Stimulated activated CD4-positive, alpha-beta T cell treated with anti-CD3 and anti-CD28 coated beads, Interleukin-4, amount 100 ng/mL, for 24 hours (primary cell): ENCODE measurements at regions not wholly inside any gene's neighbourhood (a gene's known extent, or its start where the extent isn't known, plus 50 kb on each side); places are given as distances from the start of the nearest gene placed in this dataset.

Source experiments
- DNase-seq: peaks from one replicate; pipeline ENCODE4 v3.0.0-alpha.2; 2020

DNA sequence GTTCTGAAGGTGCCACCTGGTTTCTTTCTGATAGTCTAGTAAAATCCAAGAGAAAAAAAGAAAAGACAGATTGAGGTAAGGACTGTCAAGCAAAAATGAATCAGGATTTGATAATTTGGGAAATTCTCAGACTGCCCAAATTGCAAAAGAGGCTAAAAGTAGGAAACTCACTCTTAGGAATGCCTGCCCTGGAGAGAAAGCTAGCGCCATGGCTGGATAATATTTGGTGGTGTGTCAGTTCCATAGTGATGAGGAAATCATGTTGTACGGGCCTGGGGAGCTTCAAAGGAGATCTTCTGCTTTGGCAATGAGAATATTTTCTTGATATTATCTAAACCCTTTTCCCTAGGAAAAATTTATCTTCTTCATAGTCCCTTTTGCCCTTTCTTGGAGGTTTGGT lies 1008.1 kb upstream of the SLC10A2 start:
- no peak for DNase-seq

DNA sequence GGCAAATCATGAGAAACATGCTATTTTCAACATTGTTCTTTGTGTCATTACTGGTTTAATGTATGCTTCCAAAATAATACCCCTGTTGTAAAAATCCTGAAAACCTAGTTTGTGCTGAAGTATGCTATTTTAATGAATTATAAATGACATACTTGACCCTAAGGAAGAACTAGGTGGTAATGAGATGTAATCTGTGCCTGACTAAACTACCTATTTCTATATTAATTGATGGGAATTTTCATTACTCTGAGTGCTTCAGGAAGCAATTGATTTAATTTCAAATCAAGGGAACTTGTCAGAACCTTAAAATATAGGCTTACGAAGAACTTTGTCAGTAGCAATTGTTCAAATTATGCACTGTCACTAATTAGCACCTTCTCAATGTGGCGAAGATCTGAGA lies 1005.6 kb upstream of the SLC10A2 start:
- DNase-seq = no peak

DNA sequence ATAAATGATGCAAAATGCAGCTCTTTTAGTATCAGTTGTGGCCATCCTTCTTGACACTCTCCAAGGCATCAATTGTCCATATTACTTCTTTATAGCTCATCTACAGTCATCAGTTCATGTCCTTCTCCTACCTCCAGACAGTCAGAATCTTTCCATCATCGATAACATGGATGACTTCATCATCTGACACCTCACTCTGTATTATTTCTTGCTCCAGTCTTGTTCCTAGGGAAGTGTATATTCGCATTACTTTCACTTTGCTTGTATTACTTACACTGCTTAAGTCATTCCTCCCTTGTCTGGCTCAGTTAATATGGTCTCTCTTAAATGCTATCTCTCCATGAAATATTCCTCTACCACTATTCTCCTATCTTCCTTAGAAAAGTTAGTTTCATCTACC lies 999.1 kb upstream of the SLC10A2 start:
- no peak for DNase-seq

DNA sequence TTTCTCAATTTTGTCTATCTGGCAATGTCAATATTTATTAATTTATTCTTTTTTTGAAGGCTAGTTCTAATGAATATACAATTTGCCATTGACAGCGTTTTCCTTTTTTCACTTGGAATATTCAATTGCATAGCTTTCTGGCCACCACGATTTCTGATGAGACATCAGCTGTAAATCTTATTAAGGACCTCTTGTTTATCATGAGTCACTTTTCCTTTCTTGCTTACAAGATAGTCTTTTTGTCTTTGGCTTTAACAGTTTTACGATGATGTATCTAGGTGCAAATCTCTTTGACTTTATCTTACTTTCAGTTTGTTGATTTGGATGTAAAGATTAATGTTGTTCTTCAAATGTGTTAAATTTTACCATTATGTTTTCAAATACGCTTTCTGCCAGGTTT lies 991.6 kb upstream of the SLC10A2 start:
- no peak for DNase-seq

DNA sequence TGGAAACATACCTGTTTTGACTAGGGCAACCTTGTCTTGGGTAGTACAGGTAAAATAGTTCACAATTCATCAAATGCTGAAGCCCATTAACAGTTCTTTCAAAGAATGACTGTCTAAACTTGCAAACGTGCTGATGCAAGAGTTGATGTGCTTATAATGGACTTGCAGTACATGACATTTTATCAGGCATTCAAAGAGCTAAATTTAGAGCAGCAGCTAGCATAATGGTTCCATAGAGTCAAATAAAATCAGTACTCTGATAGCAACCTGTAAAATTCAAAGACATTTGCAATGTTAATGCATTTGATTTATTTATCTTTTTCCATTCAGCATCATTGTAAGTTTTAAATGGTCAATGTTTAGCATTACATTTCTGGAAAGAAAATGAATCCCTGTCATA lies 979.7 kb upstream of the SLC10A2 start:
- DNase-seq = no peak

DNA sequence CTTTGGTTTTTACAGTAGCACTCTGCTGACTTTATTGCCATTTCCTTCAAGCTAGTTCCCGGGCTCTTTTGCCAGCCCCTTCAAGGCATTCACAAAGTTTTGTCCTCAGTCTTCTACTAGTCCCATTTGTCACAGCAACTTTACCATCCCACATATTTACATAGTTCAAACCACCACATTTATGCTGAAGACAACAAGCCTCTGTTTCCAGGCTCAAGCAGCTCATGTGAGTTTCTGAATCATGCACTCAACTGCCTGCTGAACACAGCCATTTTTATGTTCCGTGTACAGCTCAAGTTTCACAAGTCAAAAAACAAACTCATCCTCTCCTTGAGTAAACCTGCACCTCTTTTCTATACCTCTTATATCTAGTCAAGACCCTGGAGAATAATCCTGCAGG lies 977.0 kb upstream of the SLC10A2 start:
- no peak for DNase-seq

DNA sequence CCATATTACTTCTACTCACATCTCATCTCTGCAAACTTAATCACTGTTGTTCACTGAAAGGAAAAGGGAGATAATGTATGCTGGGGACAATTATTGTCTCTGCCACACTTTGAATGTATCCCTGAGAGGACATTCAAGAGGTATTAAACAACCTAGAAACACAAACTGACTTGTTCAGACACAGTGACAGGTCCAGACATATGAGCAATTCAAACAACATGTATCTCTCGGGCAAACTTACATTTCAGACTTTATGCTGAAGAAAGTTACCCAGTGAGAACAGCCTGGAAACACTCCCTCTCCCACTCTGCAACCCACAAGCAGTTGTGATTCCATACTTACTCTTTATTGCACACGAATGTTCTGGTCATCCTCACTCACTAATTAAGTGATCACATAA lies 968.7 kb upstream of the SLC10A2 start:
- DNase-seq = no peak

DNA sequence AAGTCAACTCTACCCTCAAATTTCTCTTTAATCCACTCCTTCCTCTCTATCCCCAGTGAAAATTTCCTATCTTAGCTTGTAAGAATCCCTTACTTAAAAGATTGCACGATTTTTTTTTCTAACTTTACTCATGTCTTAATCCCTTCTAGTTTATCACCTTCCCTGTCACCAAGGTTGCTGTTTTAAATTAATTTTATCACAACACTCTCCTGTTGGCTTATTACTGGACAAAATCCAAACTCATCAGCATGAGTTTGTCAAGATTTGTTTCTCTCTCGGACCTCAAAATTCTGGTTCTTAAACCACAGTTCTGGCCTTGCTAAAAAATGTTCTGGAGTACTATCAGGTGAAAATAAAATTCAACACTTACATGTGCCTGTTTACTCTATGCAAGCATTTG lies 959.1 kb upstream of the SLC10A2 start:
- DNase-seq = no peak

DNA sequence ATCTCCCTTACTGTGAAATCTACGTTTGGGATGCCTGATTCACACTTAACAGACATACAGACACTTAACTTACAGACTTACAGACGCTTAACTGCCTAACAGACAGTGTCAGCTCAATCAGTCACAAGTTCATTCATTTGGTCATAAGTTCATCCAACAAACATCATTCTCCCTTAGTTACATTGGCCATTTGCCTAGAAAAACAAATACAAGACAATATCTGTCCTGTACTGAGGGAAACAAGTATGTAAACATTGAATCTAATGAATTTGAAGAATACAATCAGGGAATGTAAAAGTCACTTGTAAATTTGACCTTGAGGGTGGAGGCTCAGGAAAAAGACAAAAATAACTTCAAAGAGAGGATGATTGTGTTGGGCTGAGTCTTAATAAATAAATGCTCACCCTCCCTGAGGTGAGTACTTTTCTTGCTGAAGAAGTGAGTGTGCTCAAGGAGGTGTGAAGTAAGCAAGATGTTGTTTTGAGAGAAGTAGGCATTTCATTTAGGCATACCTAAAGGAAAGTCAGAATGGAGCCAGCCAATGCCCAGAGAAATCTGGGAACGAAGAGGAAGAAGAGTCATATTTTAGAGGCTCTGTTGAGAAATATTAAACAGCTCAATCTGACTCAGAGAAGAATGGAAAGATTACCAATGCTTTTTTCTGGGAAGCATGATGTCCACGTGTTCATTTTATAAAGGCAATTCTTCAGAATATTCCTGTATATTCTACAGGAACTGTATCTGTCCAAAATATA lies 958.4 kb upstream of the SLC10A2 start:
- no peak for DNase-seq

DNA sequence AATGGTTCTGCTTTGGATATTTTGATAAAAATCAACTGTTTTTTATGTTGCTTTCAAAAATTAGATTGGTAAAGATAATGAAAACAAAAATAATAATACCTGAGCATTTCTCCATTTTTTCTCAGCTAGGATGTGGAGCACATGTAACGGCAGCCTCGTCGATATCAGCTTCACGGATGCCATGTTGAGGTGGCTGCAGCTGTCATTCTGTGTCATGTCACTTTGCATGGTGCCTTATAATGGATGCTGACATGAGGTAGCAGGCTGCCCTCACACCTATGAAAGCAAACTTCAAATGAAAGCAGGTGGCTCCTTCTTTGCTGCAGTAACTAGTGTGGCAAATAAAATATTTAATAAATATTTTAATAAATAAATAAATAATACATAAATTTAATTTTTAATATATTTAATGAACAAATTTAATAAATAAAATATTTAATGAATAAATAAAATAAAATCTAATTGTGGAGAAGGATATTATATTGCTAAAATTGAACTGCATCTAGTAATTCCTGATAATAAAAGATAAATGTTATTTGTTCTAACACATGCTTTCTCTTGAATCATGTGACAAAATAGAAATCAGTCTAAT lies 955.7 kb upstream of the SLC10A2 start:
- no peak for DNase-seq

DNA sequence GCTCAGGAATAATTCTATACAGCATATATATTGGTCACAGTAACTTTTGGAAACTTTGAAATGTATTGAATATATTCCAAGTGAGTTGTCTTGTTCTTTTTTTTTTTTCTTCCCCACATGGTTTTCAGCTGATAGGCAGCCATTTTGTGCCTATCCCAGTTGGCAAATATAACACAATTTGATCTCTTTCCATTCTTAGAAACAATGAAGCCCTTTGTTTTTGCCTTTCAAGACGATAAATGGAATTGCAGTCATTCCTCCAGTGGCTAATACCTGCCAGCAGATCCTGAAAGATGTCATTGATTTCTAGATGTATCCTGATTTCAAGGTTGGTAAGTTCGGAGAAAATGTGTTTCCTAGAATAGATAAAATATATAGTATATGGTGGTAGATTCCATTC lies 951.1 kb upstream of the SLC10A2 start:
- DNase-seq = no peak

DNA sequence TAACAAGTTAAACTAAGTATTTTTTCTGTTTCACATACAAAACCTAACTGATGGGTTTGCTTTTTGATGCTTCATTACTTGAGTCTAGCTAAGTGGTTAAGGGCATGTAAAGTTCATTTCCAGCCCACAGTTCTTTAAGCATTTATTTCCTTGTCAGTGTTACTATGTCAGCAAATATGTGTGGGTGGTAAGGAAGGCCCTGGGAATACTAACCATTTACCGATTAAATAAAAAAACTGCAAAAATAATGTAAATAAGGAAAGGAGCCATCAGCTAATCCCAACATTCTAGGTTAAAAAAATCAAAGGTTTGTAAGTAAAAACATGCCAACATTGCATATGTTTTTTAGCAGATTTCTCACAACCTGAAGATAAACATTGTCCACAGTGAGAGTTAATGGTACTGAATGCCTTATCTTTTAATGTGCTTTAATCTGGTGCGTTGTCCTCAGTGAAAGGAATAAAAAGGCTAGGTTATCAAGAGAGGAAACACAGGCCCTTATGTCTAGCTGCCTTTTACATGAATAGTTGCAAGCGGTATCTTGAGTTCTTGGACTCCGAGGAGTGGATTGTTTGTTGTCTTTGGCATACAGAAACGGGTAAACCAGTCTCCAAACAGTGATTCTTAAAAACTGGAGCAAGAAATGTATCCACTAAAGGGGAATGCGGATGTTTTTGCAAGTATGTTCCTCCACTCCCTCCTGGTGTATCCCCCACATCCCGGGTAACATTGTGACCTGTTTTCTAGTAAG lies 949.6 kb upstream of the SLC10A2 start:
- no peak for DNase-seq

DNA sequence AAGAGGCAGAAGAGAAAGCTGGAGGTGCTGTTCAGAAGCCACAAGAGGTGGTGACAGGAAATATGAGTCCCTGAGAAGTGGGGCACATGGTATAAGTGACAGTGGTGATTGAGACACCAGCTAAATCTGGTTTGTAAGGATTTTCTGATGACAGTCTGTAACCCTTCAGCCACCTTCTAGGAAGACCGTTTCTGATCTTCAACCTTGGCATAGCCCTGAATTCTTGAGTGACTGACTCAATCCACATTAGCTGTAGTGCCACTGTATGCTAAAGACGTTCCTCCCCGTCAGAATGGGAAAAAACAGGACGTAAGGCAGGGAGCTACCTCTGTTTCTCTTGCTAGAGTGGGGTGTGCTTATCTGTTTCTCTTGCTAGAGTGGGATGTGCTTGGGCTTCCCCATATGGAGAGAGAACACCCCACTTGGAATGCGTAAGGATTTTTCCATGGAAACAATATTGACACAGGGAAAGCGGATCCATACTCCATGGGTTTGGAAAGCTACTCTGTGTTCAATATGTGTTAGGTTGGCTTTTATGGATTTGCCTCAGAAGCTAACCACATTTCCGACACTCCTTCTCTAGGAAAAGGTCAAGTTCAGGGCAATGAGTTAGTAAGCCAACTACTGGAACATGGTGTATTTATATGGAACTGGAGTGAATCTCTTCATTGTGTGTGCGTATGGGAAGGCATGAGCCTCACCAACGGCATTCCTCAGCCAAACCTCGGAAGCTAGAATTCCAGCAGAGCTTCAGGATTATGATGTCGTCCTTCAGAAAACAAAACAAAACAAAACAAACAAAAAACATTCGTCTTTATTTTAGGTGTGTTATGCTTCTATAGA lies 948.8 kb upstream of the SLC10A2 start:
- no peak for DNase-seq

DNA sequence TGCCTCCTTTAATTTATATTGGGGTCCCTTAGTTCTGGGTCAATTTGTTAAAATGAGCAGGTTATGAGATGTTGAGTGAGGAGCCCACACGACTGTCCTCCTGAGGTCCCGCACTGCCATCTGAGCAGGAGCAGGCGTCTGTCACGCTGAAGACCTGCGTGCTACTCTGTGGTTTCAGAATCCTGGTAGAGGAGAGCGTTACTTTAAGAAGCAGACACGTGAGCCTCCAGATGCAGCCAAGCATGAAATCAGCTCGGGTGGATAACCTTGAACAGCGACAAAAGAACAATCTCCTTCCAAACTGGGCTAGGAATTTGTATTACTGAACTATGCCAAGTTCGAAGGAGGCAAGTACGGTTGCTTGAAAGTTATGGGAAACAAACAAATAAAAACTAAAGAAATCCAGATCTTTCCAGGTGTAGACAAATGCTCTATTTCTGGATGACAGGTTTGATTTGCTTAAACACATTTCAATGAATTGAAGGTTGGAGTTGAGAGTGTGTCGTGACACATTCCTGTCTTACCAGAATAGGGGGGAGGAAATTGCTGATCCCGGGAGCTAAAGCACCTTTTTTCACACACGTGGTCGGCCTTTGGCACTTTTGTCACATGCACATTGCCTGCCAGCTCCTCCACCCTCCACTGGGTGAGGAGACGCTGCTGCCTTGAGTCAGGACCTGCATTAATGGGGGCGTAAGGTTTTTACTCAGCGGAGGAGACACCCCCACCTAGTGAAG lies 945.5 kb upstream of the SLC10A2 start:
- DNase-seq = no peak

DNA sequence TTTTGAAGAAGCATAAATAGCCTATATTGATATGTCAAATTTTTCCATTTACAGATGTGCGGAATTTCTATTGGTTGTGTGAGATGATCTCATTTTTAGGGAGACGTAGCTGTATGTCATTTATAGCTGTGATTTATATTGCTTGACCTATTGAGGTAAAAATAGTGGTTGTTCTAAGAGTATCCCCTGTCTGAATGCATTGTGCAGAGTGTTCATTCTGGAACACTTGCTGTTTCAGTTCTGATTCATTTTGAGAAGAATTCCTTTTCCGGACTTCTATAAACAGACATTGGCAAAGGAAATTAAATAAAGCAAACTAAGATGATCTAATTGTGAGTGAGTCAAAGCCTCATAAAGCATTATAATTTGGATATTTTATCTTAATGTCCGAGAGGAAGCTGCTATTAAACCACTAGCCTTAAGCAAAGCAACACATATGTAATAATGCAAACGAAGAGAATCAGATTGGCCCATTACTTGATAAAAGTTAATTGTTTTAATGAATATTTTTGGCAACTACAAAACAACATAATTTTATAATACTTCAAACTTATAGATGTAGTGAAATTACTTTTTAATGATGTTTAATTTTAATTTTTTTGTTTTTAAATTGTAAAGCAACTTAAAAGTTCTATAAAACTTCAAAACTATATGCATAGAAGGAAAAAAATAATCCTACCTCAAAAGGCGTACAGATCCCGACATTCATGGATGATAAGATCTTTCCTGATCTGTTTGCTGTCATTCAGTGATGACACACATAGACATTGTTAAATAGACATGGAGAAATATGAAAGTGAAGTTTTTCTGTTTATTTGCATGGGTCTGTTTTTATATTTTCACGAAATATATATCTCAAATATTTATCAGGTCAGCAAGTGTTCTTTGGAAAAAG lies 942.6 kb upstream of the SLC10A2 start:
- DNase-seq = no peak

DNA sequence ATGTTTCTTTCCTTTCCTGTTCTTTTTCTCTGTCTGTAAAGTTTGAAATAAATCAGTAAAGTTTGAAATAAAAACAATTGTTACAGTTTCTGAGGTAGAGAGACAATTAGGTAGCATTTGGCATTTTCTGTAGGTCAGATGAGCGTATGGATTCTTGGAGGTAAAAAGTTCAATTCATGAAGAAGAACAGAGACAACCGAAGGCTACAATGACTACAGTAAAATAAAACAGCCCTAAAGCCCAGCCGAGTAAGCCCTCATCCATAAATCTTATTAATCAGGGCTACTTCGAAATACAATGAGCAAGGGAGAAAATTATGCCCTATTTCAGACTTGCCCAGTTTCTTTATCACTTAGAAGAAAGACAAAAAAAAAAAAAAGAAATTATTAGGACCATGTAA lies 941.9 kb upstream of the SLC10A2 start:
- no peak for DNase-seq

DNA sequence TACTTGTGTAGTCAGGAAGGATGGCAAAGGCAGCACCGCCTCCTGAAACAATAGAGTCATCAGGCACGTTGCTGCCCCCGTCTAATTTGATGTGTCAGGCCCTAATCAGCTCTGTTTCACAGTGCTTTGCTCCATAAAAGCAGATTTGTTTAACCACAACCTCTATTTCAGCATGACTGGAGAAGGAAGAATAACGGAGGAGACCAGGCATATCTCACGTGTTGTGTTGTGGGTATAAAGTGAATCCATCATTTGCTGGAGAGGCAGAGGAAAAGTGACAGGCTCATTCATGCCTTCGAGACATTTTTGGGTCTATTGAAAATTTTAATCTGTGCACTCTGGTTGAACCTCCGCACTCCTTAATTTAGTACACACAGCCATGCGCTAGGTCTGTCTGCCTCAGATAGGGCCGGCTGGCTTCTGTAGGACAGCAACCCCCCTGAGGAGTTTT lies 940.4 kb upstream of the SLC10A2 start:
- DNase-seq = no peak

DNA sequence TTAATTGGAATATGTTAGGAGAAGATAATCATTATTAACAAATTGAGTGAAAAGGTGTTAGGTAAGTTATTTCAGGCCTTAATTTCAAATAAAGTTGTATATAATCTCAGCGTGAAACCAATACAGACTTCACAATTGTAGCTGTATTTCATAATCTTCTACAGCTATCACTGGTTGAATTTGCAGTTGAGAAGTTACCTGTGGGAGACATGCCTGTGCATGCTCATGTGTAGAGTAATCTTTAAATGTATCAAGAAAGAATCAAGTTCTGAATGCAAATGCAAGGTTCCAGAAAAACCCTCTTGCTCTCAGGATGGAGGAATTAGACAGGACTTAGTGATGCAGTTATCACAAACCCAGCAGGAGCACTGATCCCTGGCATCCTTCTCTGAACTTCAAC lies 938.4 kb upstream of the SLC10A2 start:
- no peak for DNase-seq

DNA sequence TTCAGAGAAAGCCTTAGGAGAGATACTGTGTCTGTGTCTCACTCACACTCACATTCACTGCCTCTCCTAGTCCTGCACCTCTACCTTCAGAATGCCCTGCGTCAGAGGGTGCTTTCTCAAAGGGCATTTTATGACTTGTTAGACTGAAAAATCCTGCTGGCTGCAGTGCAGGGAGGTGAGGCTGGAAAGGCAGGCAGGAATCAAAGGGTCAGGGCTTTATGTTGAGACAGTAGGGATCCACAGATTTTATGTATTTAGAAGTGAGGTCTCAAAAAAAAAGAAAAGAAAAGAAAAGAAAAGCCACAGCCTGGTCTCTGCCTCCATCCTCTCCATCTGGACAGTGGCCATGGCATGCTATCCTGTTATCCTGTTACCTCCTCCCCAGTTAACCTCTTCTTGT lies 936.0 kb upstream of the SLC10A2 start:
- no peak for DNase-seq

DNA sequence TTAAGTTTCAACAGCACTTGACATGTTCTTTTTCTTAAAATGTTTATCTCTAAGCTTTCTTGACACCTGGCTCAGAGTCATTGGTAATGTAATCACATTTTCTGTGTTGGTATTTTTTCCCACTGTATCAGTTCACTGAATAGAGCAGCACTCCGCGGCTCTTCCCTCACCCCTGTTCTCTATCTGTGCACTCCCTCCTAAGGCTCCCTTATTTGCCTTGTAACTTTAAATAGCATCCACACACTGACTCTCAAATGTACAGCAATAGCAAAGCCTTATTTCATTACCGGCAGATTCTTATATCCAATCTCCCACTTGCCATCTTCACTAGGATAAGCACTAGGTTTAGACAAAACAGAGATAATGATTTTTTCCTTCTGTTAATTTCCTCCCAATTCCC lies 935.5 kb upstream of the SLC10A2 start:
- no peak for DNase-seq

DNA sequence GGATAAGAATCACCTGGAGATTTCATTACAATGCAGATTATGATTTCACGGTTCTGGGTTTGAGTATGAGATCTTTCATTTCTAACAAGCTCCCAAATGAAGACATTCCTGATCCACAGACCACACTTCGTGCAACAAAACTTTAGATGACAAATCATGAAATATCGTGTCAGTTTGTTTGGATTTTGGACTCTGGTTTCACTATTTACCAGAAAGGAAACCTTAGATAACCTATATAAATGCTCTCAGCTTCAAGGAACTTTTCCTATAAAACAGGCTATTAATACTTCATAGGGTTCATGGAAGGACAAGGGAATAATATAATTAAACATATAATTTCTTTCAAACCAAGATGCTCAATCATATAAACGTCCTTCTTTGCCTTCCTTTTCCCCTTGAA lies 930.5 kb upstream of the SLC10A2 start:
- DNase-seq = no peak

DNA sequence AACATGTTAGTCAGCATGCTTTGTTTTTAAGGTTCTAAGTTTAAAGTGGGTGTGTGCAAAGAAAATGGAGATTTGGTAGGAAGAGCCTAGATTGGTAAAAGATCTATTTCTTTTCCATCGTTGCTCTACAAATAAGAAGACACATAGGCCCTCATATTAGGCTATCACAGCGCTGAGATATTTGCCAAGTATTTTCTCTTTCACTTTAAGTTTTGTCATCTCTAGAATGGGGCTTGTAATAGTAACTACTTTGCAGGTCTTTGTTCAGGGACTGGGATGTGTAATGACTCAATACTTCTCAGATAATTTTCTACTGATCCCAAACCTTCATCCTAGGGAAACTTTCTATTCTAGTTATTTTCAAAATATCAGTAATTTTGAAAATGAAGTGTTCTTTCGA lies 917.7 kb upstream of the SLC10A2 start:
- no peak for DNase-seq
